ENCODE measurements at regions not wholly inside any gene's neighbourhood (a gene's known extent, or its start where the extent isn't known, plus 50 kb on each side); places are given as distances from the start of the nearest gene placed in this dataset.
"Not testable (repeated sequence)": the region's sequence is repeated elsewhere in the genome, so short reads cannot be mapped to it uniquely, and the experiment has no call there.

GRCh38 chr1:121116522-121117297 is 67.4 kb downstream of the FAM72B start:
- not testable (repeated sequence) for H3K4me3 ChIP-seq (ENCODE audit: low read length); DNase-seq (ENCODE audit: low read depth, low spot score); H3K4me1 ChIP-seq (ENCODE audit: control insufficient read depth, insufficient read depth, low read length); H3K27me3 ChIP-seq (ENCODE audit: control insufficient read depth, insufficient read depth, low read length); H3K36me3 ChIP-seq (ENCODE audit: control insufficient read depth, insufficient read depth, low read length); H3K27ac ChIP-seq (ENCODE audit: low read length); H3K9me3 ChIP-seq (ENCODE audit: control insufficient read depth, insufficient read depth, low read length)
- WGBS (ENCODE audit: insufficient coverage, insufficient read length) = no CpG with 5 or more reads among the region's 44 CpGs

- not testable (repeated sequence) for H3K4me1 ChIP-seq (ENCODE audit: control insufficient read depth, insufficient read depth, low read length); H3K36me3 ChIP-seq (ENCODE audit: control insufficient read depth, insufficient read depth, low read length); H3K27me3 ChIP-seq (ENCODE audit: control insufficient read depth, insufficient read depth, low read length); DNase-seq (ENCODE audit: low read depth, low spot score); H3K4me3 ChIP-seq (ENCODE audit: low read length); H3K9me3 ChIP-seq (ENCODE audit: control insufficient read depth, insufficient read depth, low read length); H3K27ac ChIP-seq (ENCODE audit: low read length)
- no CpG with 5 or more reads among the region's 10 CpGs for WGBS (ENCODE audit: insufficient coverage, insufficient read length)
Measured at GRCh38 chr1:121117298-121117611, 66.9 kb downstream of the FAM72B start.

- H3K9me3 ChIP-seq (ENCODE audit: control insufficient read depth, insufficient read depth, low read length); H3K4me1 ChIP-seq (ENCODE audit: control insufficient read depth, insufficient read depth, low read length); H3K36me3 ChIP-seq (ENCODE audit: control insufficient read depth, insufficient read depth, low read length); DNase-seq (ENCODE audit: low read depth, low spot score); H3K27me3 ChIP-seq (ENCODE audit: control insufficient read depth, insufficient read depth, low read length); H3K27ac ChIP-seq (ENCODE audit: low read length); H3K4me3 ChIP-seq (ENCODE audit: low read length): not testable (repeated sequence)
- WGBS (ENCODE audit: insufficient coverage, insufficient read length) = no CpG with 5 or more reads among the region's 47 CpGs
Measured at GRCh38 chr1:121117622-121118479, 66.3 kb downstream of the FAM72B start.

All from iPS DF 6.9 (cell line).